Forelimb muscle (tissue), 1 donor: ENCODE measurements at regions not wholly inside any gene's neighbourhood (a gene's known extent, or its start where the extent isn't known, plus 50 kb on each side); places are given as distances from the start of the nearest gene placed in this dataset.

Experiments used
- DNase-seq: peaks from one replicate; pipeline ENCODE4 v3.0.0-alpha.2; 2013; ENCODE audit warnings: low read depth

DNA sequence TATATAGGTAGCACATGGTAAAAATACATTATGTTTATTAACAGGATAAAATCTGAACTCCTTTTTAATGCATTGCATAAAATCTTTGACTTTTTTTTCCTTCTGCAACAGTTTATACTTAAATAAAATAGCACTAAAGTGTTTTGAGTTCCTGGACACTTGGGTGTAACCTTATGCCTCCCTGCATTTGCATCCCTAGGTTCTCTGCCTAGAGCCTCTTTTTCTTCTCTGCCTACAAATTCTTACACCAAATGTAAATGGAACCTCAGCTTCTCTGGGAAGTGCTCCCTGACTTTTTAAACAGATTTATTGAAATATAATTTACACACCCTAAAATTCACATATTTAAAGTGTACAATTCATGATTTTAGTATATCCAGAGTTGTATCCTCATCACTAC lies 1017.6 kb downstream of the CNTNAP5 start:
- no peak for DNase-seq

DNA sequence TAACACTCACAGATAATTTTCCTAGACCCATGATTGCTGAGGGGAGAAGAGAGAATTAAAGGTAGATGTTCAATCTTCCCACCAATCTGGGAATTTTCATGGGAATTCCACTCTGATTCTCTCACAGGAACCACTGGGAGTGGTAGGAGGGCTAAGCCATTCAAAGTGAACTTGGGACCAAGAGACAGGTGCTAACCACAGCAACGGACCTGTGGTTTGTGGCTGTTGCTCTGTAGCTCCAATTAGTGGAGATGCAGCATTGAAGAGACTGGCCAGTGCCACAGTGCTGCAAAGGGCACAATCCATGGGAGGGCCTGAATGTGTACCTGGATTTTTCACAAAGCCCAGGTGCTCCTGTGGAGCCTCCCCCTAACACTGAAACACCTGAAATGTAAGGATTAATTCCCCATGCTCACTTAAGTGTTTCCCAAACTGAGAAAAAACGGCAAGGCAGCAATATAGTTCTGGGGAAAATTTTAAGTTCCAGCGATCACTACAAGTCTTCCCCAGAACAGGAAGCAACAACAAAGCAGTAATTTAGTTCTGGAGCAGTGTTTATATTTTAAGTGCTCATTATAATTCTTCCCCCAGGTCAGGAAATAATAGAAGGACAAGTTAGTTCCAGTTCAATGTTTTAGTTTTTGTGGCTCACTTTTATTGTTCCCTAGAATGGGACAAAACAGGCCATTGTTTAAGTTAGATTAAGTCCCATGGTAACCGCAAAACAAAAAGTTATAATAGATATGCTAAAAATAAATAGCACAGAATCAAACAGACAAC lies 1045.8 kb downstream of the CNTNAP5 start:
- no peak for DNase-seq

DNA sequence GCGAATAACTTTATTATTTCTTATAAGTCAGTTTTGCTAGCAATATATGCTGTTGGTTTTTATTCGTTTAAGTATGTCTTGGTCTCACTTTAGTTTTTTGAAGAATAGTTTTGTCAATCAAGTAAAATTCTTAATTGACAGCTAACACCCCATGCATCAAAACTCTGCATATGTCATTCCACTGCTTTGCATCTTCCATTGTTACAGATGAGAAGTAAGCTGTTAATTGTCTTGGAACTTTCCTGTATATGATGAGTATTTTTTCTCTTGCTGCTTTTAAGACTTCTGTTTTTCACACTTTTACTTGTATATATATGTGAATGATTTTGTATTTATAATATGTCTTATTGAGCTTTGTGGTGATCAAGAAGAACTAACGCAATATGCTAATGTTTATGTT lies 1048.4 kb downstream of the CNTNAP5 start:
- no peak for DNase-seq

DNA sequence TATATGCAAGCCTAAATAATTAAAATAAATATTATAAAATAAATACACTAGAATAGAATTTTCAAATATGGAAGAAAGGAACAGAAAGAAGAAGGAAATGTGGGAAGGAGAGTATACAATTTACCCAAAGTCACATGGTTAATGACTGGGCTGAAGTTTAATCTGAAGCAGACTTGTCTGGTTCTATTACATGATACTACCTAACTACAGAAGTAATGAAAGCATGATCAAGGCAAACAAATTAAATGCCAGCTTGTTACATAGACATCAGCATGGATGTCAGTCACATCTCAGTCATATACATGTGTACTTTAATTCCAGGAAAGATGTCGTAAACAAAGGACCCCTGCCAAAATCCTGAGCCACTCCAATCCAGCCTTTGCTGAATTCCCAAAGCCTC lies 1060.8 kb downstream of the CNTNAP5 start:
- no peak for DNase-seq

DNA sequence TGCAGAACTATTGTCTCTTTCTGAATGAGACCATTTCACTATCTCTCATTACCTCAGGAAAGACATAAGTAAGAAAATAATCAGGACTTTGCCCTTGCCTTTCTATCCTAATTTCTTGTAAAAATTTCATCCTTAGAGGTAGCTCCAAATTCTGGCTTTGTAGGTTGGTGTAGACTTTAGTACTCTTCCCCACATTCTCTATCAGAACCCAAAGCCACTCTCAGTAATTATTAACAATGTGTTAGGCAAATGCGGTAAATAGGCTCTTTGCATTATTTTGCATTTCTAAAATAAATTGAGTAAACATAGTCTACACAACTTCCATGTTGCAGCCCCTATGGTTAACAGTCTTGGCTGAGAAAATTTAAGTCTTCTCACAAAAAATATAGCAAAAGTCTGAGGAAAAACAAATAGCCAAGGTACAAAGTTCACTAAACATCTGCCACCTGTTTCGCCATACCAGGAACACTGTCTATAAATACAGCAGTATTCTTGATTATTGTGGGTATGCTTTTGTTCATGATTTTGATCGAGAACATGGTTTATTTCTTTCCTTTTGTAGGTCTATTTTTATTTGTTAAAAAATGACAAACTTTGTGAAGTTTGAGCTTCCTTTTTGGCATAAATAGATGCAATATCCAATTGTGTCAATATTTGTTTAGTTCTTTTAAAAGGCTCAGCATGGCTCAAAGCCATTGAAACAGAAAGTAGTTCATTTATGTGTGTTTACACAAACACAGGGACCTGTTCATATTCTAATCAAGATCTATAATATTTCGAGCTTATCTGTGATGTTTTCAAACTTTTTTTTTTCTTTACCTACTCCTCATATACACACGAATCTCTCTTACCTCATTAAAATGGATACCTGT lies 1061.5 kb downstream of the CNTNAP5 start:
- DNase-seq, result no peak

DNA sequence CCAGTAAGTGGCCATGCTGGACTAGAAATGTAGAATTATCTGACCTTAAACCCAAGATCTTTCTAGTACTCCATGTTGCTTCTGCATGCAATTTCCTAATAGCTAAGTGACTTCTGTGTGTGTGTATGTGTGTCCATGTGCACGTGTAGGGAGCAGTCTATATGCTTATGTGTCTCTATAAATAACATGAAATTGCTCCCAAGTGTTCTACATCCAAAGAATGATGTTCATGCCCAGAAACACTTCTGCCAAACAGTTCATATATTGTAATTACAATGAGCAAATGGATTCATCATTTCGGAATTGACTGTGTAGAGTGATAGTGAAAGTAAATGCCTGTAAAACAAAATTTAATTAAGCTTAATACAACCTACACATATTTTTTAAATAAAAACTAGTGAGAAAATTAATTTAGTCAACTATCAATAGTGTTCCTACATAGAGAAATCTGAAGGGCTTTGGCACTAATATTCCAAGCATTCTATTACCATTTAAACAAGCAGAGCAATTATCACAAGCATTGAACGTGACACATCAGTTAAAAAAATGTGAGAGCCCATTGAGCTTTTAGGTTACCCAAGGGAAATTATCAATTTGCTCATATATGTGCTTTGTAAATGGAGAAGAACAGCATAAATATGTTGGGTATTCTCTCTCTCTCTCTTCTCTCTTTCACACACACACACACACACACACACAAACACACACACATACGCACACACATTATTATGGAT lies 1067.4 kb downstream of the CNTNAP5 start:
- DNase-seq, result no peak

DNA sequence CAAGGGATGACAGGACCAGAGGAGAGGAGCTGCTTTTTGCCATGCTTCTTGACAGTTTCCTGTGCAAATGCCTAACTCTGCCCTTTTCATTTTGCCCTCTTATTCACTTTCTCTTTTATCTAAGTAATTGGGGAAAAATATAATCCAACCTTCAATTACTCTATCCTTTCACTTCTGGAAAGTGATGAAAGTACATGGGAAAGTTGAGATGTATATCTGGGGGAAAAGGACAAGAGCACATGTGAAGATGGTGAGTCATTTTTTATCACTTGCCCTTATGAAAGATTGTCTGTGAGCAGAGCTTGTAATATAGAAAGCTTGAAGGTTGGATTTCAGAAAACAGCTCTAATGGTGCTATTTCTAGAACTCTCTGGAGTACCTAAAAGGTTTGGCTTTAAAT lies 1070.7 kb downstream of the CNTNAP5 start:
- DNase-seq, result no peak

DNA sequence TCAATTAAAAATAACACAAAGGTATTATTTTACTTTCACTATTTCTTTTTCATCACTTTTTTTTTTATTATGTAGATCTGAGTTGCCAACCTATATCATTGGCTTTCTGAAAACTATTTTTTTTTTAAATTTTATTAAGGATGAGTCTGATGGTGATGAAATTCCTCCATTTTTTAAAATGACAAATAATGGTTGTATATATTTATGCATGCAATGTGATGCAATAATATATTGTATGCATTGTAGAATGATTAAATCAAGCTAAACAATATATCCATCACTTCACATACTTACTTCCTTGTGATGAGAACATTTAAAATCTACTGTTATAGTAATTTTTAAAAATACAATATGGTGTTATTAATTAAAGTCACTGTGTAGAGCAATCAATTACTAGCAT lies 1081.6 kb downstream of the CNTNAP5 start:
- DNase-seq, result no peak

DNA sequence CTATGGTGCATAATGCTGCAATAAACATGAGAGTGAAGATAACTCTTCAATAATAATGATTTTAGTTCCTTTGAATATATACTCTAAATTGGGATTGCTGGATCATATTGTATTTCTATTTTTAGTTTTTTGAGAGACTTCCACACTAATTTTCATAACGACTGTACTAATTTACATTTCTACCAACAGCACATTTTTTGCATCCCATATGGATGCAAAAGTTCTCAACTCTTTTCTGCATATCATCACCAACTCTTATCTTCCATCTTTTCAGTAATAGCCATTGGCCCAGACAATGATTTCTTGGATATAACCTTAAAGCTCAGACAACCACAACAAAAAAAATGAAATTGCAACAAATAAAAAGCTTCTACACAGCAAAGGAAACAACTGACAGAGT lies 1082.4 kb downstream of the CNTNAP5 start:
- no peak for DNase-seq

DNA sequence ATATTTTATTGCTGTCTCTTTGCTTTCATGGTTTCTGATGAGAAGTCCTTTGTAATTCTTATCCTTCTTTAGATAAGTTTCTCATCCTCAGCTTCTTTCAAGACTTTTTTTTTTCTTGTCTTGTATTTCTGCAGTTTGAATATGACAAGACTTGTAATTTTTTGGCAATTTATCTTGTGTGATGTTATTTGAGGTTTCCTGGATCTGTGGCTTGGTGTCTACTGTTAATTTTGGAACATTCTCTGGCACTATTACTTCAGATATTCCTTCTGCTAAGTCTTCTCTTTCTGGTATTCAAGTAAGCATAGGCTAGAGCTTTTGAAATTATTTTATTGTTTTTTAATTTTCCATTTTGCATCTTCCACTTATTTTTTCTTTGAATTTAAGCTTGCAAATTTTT lies 1083.2 kb downstream of the CNTNAP5 start:
- DNase-seq, result no peak

DNA sequence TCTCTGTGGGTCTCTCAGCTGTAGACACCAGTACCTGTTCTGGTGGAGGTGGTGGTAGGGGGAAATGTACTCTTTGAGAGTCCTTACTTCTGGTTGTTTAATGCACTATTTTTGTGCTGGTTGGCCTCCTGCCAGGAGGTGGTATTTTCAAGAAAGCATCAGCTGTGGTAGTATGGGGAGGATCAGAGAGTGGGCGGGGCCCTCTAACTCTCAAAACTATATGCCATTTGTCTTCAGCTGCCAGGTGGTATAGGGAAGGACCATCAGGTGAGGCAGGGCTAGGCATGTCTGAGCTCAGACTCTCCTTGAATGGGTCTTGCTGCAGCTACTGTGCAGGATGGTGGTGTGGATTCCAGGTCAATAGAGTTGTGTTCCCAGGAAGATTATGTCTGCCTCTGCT lies 1100.8 kb downstream of the CNTNAP5 start:
- no peak for DNase-seq

DNA sequence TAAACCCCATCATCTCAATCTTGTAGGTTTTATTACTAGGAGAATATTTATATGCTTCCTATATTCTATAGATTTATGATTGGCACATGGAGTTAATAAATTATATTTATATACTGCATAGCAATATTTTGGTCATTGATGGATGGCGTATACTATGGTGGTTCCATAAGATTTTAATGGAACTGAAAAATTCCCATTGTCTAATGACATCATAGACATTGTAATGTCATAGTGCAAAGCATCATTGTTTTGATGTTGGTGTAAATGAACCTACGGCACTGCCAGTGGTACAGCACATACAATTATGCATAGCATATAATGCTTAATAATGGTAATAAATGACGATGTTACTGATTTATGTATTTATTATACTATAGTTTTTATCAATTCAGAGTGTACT lies 1135.9 kb downstream of the CNTNAP5 start:
- no peak for DNase-seq

DNA sequence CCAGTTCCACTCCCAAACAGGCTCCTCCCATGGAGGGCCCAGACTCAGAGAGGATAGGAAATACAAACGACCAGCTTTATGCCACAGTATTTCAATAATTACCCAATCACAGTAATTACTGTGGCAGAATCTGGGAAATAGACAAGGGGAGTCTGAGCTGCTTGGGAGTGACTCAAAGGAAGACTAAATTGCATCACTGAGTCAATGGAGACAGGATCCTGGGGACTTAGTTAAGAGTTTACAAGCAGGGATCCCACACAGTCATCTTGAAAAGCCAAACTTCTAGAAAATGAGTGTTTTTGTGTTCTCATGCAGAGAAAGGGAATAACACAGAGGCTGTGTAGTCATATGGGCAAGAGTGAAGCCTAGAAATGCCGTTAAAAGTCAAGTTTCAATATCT lies 1142.1 kb downstream of the CNTNAP5 start:
- DNase-seq, result no peak

DNA sequence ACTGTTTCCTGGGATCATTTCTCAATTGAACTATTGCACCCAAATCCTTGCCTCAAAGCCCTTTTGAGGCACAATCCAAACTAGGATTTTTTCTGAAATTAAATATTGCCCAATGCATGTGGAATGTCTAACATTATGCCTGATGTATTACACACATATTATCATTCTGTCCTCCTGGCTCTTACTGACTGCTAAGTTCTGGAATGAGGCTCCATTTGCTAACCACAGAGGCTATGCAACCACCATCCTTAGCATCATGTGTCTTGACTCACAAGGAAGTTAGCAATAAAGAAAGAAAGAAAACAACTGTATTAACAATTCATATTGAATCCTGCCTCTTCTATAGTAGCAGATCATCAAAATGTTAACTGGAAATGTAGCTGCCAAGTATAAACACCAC lies 1142.7 kb downstream of the CNTNAP5 start:
- no peak for DNase-seq

DNA sequence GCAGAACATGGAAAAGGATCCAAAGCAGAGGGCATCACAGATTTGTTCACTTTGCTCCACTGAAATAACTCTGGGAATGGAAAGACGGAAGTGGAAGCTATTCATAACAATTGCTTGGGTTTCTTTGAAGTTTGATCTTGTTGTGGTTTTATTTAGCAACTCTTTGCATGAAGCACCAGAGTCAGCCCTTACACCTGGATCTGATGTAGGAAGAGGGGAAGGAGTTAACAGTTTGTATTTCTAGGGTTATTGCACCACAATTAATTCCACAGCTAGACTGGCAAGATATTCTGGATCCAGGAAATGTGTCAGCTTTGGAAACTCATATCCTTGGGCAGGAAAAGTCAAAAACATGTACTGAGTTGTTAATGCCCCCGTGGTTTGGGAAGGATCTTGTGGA lies 1143.4 kb downstream of the CNTNAP5 start:
- DNase-seq, result no peak

DNA sequence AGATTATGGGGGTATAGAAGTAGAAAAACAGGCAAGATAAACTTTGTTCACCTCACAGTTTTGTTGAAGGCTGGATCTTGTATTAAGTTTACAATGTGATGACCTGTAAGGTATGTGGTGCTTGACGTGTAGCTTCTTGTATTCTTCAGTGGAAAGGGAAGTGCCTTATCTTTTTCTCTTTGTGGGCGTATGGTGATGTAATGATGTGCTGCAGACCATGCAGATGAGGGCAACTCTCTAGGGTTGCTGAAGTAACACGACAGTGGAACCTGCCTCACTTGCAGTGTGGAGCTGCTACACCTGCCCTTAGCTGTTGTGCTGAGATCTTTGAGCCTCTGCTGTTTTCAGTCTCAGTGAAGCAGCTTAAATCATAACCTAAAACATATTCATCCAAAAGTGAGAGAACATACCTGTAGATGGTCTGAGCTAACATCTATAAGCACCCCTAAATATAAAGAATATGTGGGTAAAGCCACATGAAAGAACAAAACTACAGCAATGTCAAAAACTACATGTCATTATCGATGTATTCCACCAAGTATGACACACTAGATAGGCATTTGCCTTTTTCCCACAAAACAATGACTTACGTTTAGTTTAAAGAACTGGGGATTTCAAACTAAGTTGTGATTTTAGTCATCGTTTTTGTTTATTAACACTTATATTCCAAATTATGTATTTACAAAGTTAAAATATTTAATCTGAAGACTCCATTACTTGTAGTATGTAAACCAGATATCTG lies 1144.1 kb downstream of the CNTNAP5 start:
- DNase-seq, result no peak

DNA sequence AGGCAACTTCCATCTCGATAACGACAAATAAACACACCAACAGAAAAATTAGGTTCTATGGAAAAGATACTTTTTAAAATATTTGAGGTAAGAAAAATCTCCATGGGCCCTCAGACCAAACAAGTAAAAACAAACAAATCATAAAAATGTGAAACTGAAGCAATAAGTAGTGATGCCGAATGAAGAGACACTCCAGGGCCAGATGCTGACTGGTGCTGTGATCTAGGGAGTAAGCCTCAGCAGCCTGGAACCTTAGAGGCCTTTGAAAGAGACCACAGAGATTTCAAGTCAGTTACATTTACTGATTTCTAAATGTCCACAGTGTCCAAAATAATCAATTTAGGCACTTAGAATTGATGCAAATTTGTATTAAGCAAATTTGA lies 1144.7 kb downstream of the CNTNAP5 start:
- no peak for DNase-seq

DNA sequence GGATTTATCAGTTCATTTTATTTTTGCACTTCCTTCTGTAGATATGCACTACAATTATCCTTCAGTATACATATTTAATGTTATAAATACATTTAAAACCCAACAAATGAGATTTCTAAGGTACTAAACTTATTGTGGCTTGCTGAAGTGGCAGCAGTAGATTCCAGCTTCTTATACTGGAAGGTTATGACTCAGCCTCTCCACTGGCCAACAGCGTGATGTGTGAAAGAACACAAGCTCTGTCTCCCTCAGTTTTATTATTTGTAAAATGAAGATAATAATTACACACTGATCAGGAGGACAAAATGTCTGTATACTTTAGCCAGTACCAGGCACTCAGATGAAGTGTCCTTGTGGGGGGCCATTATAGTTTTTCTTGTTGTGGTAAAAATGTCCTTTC lies 1147.1 kb downstream of the CNTNAP5 start:
- DNase-seq, result no peak

DNA sequence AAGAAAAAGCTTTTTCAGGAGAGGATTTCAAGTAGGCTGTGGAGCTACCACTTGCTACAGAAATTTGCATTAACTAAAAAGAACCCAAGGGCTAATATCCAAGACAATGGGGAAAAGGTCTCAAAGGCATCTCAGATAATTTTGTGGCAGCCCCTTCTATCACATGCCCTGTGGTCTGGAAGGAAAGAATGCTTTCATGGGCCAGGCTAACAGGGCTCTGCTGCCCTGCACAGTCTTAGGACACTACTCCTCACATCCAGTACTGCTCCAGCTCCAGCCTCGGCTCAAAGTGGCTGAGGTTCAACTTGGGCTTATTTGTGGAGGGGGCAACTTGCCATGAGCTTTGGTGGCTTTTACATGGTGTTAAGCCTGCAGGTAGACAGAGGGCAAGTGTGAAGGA lies 1150.3 kb downstream of the CNTNAP5 start:
- DNase-seq, result no peak

DNA sequence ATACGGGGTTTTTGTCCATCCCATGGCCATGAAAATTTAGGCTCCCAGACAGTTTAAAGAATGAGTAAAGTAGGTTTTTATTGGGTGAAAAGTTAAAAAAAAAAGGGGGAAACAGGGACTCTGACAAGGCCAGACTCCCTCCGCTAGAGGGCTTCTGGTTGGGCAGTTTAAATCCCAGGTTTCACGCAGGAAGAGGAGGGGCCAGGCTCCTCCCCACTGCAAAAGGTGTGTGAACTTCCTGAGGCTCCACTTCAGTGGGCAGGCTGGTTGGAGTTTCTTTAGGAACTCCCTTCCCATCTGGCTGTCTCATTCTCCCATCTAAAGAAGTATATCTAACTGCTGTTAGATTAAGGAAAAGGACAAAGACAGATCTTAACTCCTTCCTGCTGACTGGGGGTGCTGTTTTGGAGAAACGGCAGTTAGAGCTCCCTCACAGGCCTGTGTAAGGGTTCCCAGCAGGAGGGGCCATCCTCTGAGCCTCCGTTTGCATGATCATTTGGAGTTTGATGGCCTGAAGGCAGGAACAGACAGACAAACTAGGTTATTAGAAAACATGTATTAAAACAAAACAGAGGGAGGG lies 1160.7 kb downstream of the CNTNAP5 start:
- no peak for DNase-seq

DNA sequence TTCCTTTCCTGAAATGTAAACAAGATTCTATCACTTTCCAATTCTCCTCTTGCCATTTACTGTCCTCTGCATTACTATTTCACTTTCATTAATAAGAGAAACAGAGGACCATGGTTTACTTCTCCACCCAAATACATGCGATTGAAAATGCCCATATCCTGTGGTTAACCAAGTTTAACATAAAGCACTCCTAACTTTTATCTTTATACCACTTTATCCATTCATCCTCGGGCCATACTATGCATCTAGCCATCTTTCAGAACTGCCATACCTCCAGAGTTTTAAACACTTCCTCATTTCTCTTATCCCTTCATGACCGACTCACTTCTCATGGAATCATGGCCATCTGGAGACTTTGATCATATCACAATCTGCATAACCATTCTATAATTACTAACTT lies 1182.3 kb downstream of the CNTNAP5 start:
- no peak for DNase-seq

DNA sequence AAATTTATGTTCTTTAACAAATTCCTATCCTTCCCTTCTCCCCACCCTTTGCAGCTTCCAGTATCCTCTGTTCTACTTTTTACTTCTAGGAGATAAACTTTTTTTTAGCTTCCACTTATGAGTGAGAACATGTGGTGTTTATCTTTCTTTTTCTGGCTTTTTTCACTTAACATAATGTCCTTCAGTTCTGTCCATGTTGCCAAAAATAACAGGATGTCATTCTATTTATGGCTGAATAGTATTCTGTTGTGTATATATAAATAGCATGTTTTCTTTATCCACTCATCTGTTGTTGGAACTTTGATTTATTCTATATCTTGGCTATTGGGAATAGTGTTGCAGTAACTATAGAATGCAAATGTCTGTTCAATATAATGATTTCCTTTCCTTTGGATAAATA lies 1191.2 kb downstream of the CNTNAP5 start:
- no peak for DNase-seq
